ENCODE measurements at regions not wholly inside any gene's neighbourhood (a gene's known extent, or its start where the extent isn't known, plus 50 kb on each side); places are given as distances from the start of the nearest gene placed in this dataset.
"Not testable (repeated sequence)": the region's sequence is repeated elsewhere in the genome, so short reads cannot be mapped to it uniquely, and the experiment has no call there.

- DNase-seq: no peak
- in situ Hi-C loops (cut with HindIII; ENCODE audit: low pct_ligation_motif_present, low pct_unique_long_range_greater_than_20kb, low sequenced_read_pairs): no loop called here
These were observed 347.0 kb downstream of the DOK5 start for GRCh38 chr20:54822386-54822785.

GRCh38 chr20:54820392-54820791, 345.0 kb downstream of the DOK5 start:
- no peak for DNase-seq
- in situ Hi-C loops (cut with HindIII; ENCODE audit: low pct_ligation_motif_present, low pct_unique_long_range_greater_than_20kb, low sequenced_read_pairs): no loop called here

- in situ Hi-C loops (cut with HindIII; ENCODE audit: low pct_ligation_motif_present, low pct_unique_long_range_greater_than_20kb, low sequenced_read_pairs): no loop called here
- no peak for DNase-seq
These were observed 331.1 kb downstream of the DOK5 start for GRCh38 chr20:54806462-54806861.

GRCh38 chr20:54794874-54795273, 319.5 kb downstream of the DOK5 start:
- no peak for DNase-seq
- in situ Hi-C loops (cut with HindIII; ENCODE audit: low pct_ligation_motif_present, low pct_unique_long_range_greater_than_20kb, low sequenced_read_pairs): no loop called here

GRCh38 chr20:54794110-54794509, 318.7 kb downstream of the DOK5 start:
- in situ Hi-C loops (cut with HindIII; ENCODE audit: low pct_ligation_motif_present, low pct_unique_long_range_greater_than_20kb, low sequenced_read_pairs): no loop called here
- DNase-seq: no peak

DNA sequence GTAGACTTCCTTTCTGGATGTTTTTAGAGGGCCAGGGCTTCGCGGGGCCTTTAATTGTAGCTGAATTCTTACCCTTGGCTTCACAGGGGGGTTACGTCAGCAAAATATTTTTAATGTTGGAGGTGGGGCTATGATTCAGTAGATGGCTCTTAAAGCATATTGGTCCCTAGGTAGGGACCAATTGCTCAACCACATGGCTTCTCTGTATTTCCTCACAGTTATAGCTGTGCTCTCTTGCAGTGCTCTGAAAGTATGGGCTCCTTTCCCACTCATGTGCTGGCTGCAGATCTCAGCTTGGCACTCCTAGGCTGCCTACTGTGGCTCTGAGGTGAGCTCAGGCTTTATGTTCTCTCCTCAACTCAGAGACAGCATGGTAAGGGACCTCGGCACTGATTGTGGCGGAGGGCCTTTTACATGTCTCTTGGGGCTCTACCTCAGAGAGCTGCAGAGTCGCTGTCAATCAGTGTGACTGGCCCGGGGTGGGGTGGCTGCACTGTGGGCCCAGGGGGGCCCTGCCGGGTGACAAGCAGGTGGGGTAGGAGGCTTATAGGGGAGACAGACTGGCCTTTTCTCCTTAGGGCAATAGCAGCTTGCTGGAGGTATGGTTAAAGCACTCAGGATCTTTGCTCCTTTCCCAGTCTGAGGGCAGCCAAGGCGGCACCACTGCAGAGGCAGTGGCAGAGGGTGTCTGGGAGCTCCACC, 318.0 kb downstream of the DOK5 start:
- DNase-seq: no peak
- in situ Hi-C loops (cut with HindIII; ENCODE audit: low pct_ligation_motif_present, low pct_unique_long_range_greater_than_20kb, low sequenced_read_pairs): no loop called here

GRCh38 chr20:54792688-54793087, 317.3 kb downstream of the DOK5 start:
- no peak for DNase-seq
- in situ Hi-C loops (cut with HindIII; ENCODE audit: low pct_ligation_motif_present, low pct_unique_long_range_greater_than_20kb, low sequenced_read_pairs): no loop called here

DNA sequence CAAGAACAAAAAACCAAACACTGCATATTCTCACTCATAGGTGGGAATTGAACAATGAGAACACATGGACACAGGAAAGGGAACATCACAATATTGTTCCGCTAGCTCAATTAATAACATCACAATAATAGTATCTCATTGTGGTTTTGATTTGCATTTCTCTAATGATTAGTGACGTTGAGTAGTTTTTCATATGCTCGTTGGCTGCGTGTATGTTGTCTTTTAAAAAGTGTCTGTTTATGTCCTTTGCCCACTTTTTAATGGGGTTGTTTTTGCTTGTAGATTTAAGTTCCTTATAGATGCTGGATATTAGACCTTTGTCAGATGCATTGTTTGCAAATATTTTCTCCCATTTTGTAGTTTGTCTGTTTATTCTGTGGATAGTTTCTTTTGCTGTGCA, 312.9 kb downstream of the DOK5 start:
- DNase-seq; in situ Hi-C loops (cut with HindIII; ENCODE audit: low pct_ligation_motif_present, low pct_unique_long_range_greater_than_20kb, low sequenced_read_pairs): not testable (repeated sequence)

GRCh38 chr20:54782758-54783157, 307.4 kb downstream of the DOK5 start:
- in situ Hi-C loops (cut with HindIII; ENCODE audit: low pct_ligation_motif_present, low pct_unique_long_range_greater_than_20kb, low sequenced_read_pairs); DNase-seq: not testable (repeated sequence)

GRCh38 chr20:54774426-54774825, 299.0 kb downstream of the DOK5 start:
- no peak for DNase-seq
- in situ Hi-C loops (cut with HindIII; ENCODE audit: low pct_ligation_motif_present, low pct_unique_long_range_greater_than_20kb, low sequenced_read_pairs): no loop called here

DNA sequence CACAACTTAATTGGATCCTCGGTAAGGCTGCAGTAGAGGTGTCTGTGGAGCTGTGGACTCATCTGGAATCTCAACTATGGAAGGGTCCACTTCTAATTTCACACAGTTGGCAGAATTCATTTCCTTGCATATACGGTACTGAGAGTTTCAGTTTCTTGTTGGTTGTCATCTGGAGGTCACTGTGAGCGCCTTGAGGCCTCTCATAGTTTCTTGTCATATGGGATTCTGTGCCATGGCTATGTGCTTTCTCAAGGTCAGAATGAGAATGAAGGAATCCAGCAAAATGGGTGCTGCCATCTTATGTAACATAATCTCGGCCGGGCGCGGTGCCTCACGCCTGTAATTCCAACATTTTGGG, 298.2 kb downstream of the DOK5 start:
- no peak for DNase-seq
- in situ Hi-C loops (cut with HindIII; ENCODE audit: low pct_ligation_motif_present, low pct_unique_long_range_greater_than_20kb, low sequenced_read_pairs): no loop called here

GRCh38 chr20:54772893-54773642, 297.7 kb downstream of the DOK5 start:
- no peak for DNase-seq
- in situ Hi-C loops (cut with HindIII; ENCODE audit: low pct_ligation_motif_present, low pct_unique_long_range_greater_than_20kb, low sequenced_read_pairs): no loop called here

DNA sequence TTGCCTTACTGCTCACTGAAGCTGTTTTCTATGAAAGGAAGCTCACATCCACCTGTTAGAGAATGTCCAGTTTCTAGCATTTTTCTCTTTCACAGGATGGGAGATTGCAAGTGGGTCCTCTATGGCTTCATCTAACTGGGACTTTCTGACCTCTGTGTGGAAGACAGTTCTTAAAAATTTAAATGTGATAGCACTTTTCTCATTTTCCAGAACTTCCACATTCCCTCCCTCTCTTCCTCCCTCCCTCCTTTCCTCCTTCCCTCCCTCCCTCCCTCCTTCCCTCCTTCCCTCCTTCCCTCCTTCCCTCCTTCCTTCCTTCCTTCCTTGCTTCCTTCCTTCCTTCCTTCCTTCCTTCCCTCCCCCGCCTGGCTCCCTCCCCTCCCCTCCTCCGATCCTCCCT, 291.1 kb downstream of the DOK5 start:
- no peak for DNase-seq
- in situ Hi-C loops (cut with HindIII; ENCODE audit: low pct_ligation_motif_present, low pct_unique_long_range_greater_than_20kb, low sequenced_read_pairs): no loop called here

- DNase-seq: no peak
- in situ Hi-C loops (cut with HindIII; ENCODE audit: low pct_ligation_motif_present, low pct_unique_long_range_greater_than_20kb, low sequenced_read_pairs): no loop called here
These were observed 288.0 kb downstream of the DOK5 start for GRCh38 chr20:54763366-54763765.

- in situ Hi-C loops (cut with HindIII; ENCODE audit: low pct_ligation_motif_present, low pct_unique_long_range_greater_than_20kb, low sequenced_read_pairs): no loop called here
These were observed 284.2 kb downstream of the DOK5 start for GRCh38 chr20:54759589-54759988.

DNA sequence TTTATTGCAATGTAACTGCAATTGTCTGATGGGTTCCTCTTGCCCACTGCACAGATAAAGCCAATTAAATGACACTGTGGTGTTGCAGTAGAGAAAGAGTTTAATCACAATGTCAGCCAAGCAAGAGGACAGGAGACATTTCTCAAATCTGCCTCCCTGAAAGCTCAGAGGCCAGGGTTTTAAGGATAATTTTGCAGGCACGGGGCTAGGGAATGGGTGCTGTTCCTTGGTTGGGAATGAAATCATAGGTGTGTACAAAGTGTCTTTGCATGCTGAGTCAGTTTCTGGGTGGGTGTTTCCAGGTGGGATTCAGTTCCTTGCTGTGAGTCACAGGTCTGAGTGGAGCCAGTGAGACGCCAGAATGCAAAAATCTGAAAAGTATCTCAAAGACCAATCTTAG, 271.4 kb downstream of the DOK5 start:
- DNase-seq: no peak
- in situ Hi-C loops (cut with HindIII; ENCODE audit: low pct_ligation_motif_present, low pct_unique_long_range_greater_than_20kb, low sequenced_read_pairs): no loop called here

More at GRCh38 chr20:54759589-54759988, 284.2 kb downstream of the DOK5 start:
- DNase-seq: no peak

GRCh38 chr20:54745780-54746179, 270.4 kb downstream of the DOK5 start:
- in situ Hi-C loops (cut with HindIII; ENCODE audit: low pct_ligation_motif_present, low pct_unique_long_range_greater_than_20kb, low sequenced_read_pairs): no loop called here
- no peak for DNase-seq

DNA sequence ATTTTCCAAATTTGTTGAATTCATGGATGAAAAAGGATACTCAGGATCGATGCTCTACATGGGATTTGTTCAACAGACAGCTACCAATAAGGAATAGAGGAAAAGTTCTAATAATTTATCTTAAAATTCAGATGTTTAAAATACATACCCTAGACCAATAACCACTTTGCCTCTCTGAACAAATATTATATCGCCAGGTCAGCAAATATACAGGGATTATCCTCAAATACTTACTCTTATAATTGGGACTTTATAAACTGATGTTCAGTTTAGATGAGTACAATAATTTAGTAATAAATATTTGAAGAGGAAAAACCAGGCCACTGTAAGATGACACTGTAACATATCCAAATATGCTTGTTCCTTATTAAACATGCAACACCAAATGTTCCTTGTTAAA, 268.7 kb downstream of the DOK5 start:
- no peak for DNase-seq
- in situ Hi-C loops (cut with HindIII; ENCODE audit: low pct_ligation_motif_present, low pct_unique_long_range_greater_than_20kb, low sequenced_read_pairs): no loop called here

DNA sequence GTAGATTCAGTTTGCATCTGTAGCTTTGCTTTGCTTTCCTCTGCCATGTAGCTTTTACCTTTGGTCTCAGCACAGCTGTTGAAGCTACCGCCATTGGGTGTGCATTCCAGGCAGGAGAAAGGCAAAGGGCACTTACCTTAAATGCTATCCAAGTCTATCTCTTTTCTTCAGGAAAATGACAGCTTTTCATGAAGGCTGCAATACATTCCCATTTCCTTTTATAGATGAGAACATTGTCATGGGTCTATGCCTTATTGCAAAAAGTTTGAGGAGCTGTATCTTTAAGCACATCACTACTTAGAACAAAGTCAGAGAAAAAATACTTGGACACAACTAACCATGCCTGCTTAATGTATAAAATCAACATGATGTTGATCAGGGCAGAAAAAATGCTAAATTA, 266.8 kb downstream of the DOK5 start:
- no peak for DNase-seq
- in situ Hi-C loops (cut with HindIII; ENCODE audit: low pct_ligation_motif_present, low pct_unique_long_range_greater_than_20kb, low sequenced_read_pairs): no loop called here

- no peak for DNase-seq
- in situ Hi-C loops (cut with HindIII; ENCODE audit: low pct_ligation_motif_present, low pct_unique_long_range_greater_than_20kb, low sequenced_read_pairs): no loop called here
These were observed 261.0 kb downstream of the DOK5 start for GRCh38 chr20:54736421-54736820.

Data from ACHN (cell line).